ENCODE measurements at regions not wholly inside any gene's neighbourhood (a gene's known extent, or its start where the extent isn't known, plus 50 kb on each side); places are given as distances from the start of the nearest gene placed in this dataset.

DNA sequence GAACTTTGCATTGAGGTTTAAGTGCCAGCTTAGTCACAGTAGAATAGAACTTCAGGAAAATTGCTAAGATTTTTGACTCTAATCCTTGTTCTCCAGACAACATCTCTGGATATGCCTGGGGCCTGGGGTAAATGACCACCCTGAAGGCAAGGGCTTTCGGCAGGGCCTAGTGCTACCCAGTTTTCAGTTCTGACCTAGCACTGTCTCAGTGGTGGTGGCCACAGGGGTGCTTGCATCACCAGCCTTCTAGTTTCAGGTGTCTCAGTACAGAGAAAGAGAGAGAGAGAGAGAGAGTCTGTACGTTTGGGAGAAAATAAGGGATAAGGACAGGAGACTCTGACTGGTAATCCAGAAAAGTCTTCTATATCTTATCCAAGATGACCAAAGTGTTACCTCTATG is 890.5 kb downstream of the JRKL start:
- Histone ChIP-seq H3K27me3 (replicated peaks; ENCODE audit: control insufficient read depth, insufficient read depth, low read length) (no peaks in the 10 kb centered on the region), H3K4me3 (ENCODE audit: low read depth, low read length) (no peak overlapping the region), H3K4me1 (no peaks in the 10 kb centered on the region), H3K36me3 (ENCODE audit: control insufficient read depth, insufficient read depth, low read length) (no peaks in the 10 kb centered on the region), H3K9me3 (no peaks in the 10 kb centered on the region)
- no peak for TF ChIP-seq CTCF (IDR thresholded peaks at IDR 0.05; ENCODE audit: insufficient read depth in 1 of 2, low read depth in 1 of 2, low read length in 1 of 2, severe bottlenecking in 1 of 2, unreplicated experiment in 1 of 2)
- POLR2A ChIA-PET, result no interaction called here
- no peaks in the 10 kb centered on the region for H3K36me3 Mint-ChIP-seq (ENCODE audit: insufficient read depth, unreplicated experiment)
- H3K27ac Mint-ChIP-seq (ENCODE audit: unreplicated experiment), result no peak overlapping the region
- no TSS peak for BruUV-seq (replicated peaks)
- H3K4me3 Mint-ChIP-seq (ENCODE audit: unreplicated experiment), result no peak overlapping the region
- no peaks in the 10 kb centered on the region for H3K9me3 Mint-ChIP-seq (ENCODE audit: unreplicated experiment)
- intact Hi-C loops (cut with micrococcal nuclease; ENCODE audit: unreplicated experiment), result no loop called here
- CTCF ChIA-PET, result no interaction called here
- no peaks in the 10 kb centered on the region for H3K4me1 Mint-ChIP-seq (ENCODE audit: low read depth, unreplicated experiment)
- H3K27me3 Mint-ChIP-seq (ENCODE audit: insufficient read depth, unreplicated experiment), result peaks cover 3% of the 10 kb centered on the region
- no peak for DNase-seq

DNA sequence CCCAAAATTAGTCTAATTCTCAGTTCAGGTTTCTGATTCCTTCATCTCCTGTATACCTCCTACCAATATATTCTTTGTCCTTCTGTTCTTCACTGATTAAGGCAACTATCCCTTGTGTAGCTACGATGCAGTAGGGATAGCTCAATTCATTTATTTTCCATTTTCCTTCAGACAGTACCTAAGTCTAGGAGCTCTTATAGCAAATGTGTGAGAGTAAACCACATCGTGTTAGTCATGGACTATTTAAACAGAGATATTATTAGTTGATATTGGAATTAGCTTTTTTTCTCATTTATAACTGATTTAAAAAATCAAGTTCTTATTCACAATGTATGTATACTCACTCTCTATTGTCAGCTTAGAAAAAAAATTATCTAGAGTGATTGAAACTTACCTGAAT is 900.0 kb downstream of the JRKL start:
- H3K9me3 Mint-ChIP-seq (ENCODE audit: unreplicated experiment), result peaks cover 24% of the 10 kb centered on the region
- intact Hi-C loops (cut with micrococcal nuclease; ENCODE audit: unreplicated experiment), result no loop called here
- no peak for DNase-seq
- TF ChIP-seq CTCF (IDR thresholded peaks at IDR 0.05; ENCODE audit: insufficient read depth in 1 of 2, low read depth in 1 of 2, low read length in 1 of 2, severe bottlenecking in 1 of 2, unreplicated experiment in 1 of 2), result no peak
- no peaks in the 10 kb centered on the region for H3K27me3 ChIP-seq (replicated peaks; ENCODE audit: control insufficient read depth, insufficient read depth, low read length)
- CTCF ChIA-PET, result no interaction called here
- no peak overlapping the region for H3K4me3 ChIP-seq (ENCODE audit: low read depth, low read length)
- H3K36me3 ChIP-seq (ENCODE audit: control insufficient read depth, insufficient read depth, low read length), result no peaks in the 10 kb centered on the region
- BruUV-seq (replicated peaks), result no TSS peak
- POLR2A ChIA-PET, result no interaction called here
- no peaks in the 10 kb centered on the region for H3K27me3 Mint-ChIP-seq (ENCODE audit: insufficient read depth, unreplicated experiment)
- H3K27ac Mint-ChIP-seq (ENCODE audit: unreplicated experiment), result no peak overlapping the region
- H3K36me3 Mint-ChIP-seq (ENCODE audit: insufficient read depth, unreplicated experiment), result no peaks in the 10 kb centered on the region
- no peaks in the 10 kb centered on the region for H3K4me1 Mint-ChIP-seq (ENCODE audit: low read depth, unreplicated experiment)
- no peaks in the 10 kb centered on the region for H3K4me1 ChIP-seq
- H3K4me3 Mint-ChIP-seq (ENCODE audit: unreplicated experiment), result no peak overlapping the region
- peaks cover 10% of the 10 kb centered on the region for H3K9me3 ChIP-seq

GRCh38 chr11:97290464-97291041 is 900.7 kb downstream of the JRKL start:
- Mint-ChIP-seq H3K27me3 (ENCODE audit: insufficient read depth, unreplicated experiment) (no peaks in the 10 kb centered on the region), H3K4me1 (ENCODE audit: low read depth, unreplicated experiment) (no peaks in the 10 kb centered on the region), H3K9me3 (ENCODE audit: unreplicated experiment) (peaks cover 24% of the 10 kb centered on the region), H3K27ac (ENCODE audit: unreplicated experiment) (no peak overlapping the region), H3K4me3 (ENCODE audit: unreplicated experiment) (no peak overlapping the region), H3K36me3 (ENCODE audit: insufficient read depth, unreplicated experiment) (no peaks in the 10 kb centered on the region)
- Histone ChIP-seq H3K4me1 (no peaks in the 10 kb centered on the region), H3K9me3 (peaks cover 10% of the 10 kb centered on the region), H3K27me3 (replicated peaks; ENCODE audit: control insufficient read depth, insufficient read depth, low read length) (no peaks in the 10 kb centered on the region), H3K4me3 (ENCODE audit: low read depth, low read length) (no peak overlapping the region), H3K36me3 (ENCODE audit: control insufficient read depth, insufficient read depth, low read length) (no peaks in the 10 kb centered on the region)
- POLR2A ChIA-PET, result no interaction called here
- no TSS peak for BruUV-seq (replicated peaks)
- DNase-seq, result no peak
- intact Hi-C loops (cut with micrococcal nuclease; ENCODE audit: unreplicated experiment), result no loop called here
- CTCF ChIA-PET, result no interaction called here
- TF ChIP-seq CTCF (IDR thresholded peaks at IDR 0.05; ENCODE audit: insufficient read depth in 1 of 2, low read depth in 1 of 2, low read length in 1 of 2, severe bottlenecking in 1 of 2, unreplicated experiment in 1 of 2), result no peak
